ENCODE measurements at regions not wholly inside any gene's neighbourhood (a gene's known extent, or its start where the extent isn't known, plus 50 kb on each side); places are given as distances from the start of the nearest gene placed in this dataset.
"Not testable (repeated sequence)": the region's sequence is repeated elsewhere in the genome, so short reads cannot be mapped to it uniquely, and the experiment has no call there.

DNA sequence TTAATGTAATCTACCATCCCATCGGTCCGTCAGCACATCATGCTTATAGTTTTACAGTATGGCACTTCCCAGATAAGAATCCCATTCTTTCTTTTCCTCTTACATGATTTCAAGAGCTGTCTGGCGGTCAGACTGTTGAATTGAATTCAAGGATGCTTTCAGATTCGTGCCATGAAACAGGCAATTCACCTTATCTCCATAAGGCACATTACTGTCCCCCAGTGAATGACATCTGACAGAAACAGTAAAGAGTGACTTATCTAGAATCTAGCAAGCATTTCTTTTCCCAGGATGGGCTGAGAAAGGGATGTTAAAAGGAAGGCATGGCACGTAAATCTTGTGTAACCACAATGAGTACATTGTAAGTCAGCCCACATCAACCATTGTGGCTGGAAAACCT is 61.1 kb upstream of the SEM1 start:
- DNase-seq (ENCODE audit: low spot score), result no peak

DNA sequence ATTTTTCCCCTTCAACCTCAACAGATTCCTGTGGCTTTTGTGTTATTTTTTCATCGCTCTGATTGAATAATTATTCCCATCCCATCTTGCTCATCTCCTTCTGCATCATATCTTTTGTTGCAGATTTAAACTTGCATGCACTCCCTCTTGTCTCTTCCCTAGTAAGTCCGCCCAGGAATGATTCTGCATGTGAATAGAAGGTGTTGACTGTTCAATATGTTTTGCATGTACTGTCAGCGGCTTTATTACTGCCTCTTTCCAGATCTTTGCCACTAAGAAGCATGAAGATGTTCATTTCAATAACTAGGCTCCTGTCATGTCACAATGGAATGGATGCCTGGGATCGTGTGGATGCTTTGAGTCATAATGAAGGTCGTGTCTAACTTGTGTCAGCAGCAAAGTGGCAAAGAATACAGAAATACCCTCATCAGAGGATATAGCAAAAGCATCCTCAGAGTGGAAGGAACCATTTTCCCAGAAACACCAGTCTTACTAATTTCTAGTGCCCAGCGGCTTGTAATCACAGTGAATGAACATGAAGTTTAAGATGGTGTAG is 62.6 kb upstream of the SEM1 start:
- no peak for DNase-seq (ENCODE audit: low spot score)

DNA sequence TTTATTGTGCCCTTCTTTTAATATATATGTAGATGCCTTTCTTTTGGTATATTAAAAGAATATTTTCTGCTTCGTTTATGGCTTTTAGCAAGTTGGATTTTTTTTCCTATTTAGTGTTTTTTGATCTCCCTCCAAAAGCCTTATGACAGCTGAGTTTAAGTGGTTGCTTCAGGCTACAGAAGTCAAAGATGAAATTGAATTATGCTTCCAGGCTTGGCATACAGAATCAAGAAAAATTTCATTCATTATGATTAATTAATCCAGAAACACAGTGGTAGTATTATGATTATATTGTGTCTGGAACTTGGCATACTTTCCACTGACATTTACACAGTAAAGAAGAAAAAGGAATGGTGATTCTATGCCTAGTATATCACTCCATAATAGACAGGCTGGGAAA is 63.8 kb upstream of the SEM1 start:
- DNase-seq (ENCODE audit: low spot score), result no peak

DNA sequence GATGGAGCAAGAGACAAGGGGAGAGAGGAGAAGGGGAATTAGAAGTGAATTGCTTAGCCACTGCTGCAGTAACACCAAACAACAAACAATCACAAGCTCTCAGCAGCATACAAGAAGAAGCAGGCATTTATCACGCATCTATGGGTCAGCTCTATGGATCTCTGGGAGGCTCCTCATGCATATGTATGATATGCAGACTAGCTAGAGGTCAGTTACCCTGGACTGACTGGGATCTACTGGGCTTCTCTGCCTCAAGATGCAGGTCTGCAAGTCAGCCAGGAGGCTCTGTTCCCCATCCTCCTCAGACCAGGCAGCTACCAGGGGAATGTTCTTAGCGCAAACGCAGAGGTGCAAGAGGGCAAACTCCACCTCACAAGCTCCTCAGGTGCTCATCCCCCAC is 64.7 kb upstream of the SEM1 start:
- DNase-seq (ENCODE audit: low spot score), result no peak

DNA sequence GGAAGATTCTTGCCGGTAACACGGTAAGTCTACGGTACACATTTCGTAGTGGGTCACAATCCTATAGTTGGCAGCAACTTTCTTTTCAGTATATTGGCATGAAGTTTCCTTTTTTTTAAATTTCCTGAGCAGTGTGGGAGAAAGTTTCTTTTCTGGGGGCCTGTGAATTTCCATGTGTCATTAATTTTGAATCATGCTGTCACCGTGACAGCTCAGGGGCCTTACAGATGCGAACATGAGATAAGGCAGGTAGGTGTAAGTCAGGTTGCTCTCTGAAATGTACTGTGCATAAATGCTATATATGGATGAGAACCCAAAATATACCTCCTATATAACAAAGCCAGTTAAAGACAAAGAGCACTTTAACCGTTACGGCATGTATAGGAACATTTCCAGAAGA is 65.4 kb upstream of the SEM1 start:
- no peak for DNase-seq (ENCODE audit: low spot score)

DNA sequence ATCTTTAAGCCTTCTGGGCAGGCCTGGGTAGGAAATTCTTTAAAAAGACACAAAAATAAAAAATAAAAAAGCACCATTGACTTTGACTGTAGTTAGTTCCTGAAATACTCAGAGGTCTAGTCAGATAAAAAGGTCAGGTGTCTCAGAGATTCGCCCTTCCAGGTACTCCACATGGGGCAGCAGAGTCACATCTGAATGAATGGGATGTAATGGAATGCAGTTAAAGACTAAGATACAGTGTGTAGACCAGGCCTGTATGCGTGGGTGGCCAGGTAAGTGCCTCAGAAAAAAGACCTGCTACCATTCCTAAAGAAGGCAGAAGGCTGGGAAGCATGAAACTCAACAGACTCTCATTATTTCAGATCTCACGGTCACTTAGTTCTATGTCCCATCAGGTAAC is 68.6 kb upstream of the SEM1 start:
- no peak for DNase-seq (ENCODE audit: low spot score)

DNA sequence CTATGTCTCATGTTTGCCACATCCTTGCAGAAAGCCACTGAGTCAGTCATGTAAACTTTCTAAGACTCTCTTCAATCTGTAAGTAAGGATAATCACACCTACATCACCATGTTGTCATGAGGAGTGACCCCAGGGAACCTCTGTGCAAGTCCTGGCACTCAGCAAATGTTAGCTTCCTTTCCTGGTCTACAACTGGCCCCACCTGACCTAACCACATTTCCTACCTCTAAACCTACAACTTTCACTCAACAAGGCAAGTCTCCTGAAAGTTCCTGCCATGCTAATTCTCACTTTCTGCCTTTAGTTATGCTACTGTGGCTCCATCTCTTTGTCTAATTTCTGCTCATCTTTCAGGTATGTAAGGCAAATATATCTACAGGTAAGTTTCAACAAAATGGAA is 72.3 kb upstream of the SEM1 start:
- DNase-seq (ENCODE audit: low spot score), result no peak

DNA sequence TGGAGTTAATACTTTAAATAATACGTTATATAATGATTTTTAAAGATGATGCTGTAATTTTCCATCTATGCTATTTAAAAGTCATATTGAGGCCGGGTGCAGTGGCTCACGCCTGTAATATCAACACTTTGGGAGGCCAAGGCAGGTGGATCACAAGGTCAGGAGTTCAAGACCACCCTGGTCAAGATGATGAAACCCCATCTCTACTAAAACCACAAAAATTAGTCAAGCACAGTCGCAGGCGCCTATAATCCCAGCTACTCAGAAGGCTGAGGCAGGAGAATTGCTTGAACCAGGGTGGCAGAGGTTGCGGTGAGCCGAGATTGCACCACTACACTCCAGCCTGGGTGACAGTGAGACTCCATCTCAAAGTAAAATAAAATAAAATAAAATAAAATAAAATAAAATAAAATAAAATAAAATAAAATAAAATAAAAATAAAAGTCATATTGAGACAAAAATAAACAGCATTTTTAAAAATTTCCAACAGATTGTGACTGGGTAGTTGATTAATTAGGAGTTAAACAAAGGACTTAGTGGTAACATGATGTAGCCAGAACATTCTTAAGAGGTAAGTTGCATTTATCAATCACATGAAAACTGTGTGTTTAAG is 73.1 kb upstream of the SEM1 start:
- not testable (repeated sequence) for DNase-seq (ENCODE audit: low spot score)

DNA sequence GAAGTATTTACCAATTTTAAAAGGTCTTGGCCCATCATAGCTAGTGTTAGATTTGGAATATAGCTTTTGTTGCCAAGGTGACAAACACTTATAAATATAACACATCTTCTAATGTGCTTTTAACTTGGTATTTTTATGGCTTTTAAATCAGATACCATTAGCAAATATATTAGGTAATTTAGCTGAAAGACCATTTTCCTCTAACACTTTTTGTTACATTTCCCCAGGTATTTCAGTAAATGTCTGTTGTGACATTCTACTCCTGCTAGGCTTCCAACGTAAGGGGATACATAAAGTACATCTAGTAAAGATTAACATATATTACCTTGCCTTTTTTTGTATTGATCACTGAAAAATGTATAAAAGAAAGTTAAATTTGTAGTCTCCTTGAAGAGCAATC is 75.0 kb upstream of the SEM1 start:
- DNase-seq (ENCODE audit: low spot score), result no peak

DNA sequence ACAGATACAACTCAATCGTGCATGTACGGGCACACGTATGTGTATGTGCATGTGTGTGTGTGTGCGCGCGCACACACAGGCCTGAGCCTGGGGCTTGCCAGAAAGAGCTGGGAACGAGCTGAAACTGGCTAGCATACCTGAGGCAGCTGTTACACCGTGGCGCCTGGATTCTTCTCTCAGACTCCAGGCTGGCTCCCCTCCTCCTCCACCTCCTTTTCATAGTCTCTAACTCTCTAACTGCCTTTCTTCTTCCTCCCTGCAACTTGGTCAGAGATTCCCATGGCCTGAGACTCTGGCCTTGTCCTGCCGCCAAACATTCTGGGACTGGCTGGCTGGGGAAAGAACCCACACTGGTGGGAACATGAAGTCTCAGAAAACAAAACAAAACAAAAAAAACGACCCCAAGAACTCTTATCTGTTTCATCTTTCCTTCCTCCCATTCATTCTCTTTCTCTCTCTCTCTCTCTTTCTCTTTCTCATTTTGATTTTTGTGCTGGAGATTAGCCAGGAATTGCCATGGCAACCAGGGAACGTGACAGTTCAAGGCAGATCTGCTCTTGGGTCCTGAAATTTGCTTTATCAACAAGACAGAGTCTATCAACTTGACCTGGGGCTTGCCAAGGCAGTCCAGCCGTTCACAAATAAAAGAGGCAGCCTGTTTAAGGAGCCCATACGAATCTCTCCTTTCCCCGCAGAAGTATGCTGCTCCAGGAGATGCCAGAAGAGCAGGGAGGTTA is 76.8 kb upstream of the SEM1 start:
- no peak for DNase-seq (ENCODE audit: low spot score)

DNA sequence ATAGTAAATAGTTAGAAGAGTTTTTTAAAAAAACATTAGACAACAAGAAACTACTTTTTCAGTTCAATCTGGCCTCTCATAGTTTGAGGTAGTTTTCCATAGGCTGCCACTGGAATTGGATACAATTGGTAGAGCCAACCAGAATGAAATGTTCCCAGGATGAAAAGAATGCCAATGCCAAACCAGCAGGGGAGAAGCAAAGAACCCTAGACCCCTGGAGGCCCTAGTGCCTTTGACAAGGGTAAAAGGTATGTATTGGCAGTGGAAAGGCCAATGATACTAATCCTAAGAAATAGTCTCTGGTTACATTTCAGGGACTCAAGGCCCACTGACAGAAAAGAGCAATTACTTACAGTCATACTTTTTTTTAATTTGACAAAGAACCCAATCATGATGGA is 77.4 kb upstream of the SEM1 start:
- no peak for DNase-seq (ENCODE audit: low spot score)

DNA sequence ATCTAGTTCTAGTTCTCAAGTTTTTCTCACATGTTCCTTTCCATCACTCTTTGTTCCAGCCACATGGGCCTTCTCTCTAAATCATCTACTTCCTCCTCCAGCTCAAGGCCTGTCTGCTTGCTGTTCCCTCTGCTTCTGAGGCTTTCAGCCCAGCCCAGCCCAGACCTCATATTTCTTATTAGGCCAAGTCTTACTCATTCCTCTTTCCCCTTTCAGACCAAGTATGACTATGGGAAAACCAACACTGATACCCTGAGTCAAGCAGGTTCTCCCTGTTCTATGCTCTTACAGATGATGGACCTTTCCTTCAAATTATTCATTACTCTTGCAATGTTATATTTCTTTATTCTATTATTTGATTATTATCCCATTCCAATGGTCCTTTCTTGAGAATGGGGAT is 80.3 kb upstream of the SEM1 start:
- no peak for DNase-seq (ENCODE audit: low spot score)

DNA sequence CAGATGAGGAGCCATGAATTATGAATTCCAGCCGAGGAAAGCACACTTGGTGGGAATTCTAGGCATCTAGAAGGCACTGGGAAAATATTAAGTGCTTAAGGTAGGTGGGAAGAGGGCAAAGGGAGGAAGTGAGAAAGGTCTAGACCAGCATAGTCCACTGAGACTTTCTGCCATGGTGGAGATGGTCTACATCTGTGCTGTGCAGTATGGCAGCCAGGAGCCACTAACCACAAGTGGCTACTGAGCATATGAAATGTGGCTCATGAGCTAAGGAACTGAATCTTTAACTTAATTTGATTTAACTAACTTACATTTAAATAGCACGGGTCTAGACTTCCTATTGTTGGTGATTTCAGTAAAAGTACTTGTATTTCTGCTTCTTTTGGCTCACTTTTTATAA is 82.5 kb upstream of the SEM1 start:
- DNase-seq (ENCODE audit: low spot score), result no peak

DNA sequence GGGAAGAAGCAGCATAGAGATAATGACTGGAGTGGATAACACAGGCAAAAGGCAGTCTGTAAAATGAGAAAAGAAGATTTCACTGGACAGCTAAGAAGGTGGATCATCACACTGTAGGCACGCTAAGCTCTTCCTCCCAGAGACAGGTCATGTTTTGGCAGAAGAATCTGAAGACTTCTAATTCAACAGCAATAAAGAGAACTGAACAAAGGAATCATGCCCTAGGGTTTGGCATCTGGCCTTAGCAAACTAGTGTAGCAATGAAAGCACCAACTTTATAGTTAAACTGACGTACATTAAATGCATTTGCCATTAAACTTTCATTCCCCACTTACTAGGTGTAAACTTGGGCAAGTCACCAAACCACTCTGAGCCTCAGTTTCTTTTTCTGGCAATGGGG is 84.4 kb upstream of the SEM1 start:
- DNase-seq (ENCODE audit: low spot score), result no peak

DNA sequence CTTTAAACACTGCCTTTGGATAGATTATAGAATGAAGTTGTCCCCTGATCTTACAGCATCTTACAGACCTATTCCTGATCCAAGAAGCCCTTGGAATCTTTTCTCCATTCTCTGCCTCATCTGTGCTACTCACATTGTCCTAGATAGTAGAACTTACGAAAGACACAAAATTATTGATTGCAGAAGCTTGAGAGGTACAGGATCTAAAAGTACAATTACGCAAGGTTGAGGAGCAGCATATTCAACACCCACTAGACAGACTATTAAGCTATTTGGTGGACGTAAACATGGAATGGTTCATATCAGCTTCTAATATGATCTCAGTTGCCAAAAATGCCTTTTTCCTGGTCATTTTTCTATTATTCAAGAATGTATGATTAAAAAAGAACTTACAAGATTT is 90.5 kb upstream of the SEM1 start:
- DNase-seq (ENCODE audit: low spot score), result no peak

DNA sequence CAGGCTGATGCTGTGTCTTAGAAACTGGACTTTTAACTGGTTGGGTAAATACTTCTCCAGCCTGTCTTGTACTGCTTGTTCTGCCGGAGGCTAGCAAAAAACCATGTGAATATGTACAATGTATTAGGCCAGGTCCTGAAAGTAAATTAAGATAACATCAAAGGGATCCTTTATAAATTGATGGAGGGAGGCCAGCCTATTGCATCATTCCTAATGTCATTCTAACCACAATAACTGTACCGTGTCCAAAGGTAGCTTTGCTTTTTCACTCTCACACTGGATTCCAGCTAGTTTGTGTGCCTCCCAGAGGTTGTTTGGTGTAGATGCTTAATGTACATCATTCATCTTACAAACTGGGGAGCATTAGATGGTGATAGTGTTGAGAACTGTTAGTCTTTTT is 91.2 kb upstream of the SEM1 start:
- DNase-seq (ENCODE audit: low spot score), result no peak

DNA sequence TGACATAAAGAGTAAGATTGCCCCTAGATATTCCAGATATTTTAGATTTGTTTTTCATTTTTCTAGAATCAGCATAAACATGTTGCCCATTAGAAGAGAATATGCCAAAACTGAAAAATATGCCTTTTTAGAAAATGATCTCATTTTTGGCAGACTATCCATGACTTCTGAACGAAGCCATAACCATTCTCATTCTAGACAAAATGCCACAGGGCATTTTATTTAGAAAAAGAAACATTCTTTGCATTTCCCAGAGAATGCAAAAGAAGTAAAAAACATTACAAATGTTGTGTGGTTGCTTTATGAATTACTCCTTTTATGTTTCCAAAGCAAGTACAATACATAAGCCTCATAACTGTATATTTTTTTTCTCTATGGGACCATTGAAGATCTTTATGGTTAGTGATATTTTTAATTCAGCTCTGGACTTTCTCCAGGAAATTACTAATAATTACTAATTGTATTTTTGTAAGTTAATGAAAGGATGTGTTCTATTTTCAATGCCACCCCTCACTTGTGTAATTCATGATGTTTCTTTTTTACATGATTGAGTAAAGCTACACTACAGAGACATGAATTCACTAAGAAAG is 109.6 kb upstream of the SEM1 start:
- DNase-seq (ENCODE audit: low spot score), result no peak

DNA sequence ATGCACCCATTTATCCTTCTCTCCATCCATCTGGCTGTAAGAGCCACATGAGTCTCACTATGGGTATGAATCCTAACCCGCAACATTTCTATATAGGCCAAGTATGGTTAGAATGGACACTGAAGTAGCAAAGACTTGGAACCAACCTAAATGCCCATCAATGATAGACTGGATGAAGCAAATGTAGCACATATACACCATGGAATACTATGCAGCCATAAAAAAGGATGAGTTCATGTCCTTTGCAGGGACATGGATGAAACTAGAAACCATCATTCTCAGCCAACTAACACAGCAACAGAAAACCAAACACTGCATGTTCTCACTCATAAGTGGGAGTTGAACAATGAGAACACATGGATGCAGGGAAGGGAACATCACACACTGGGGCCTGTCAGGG is 111.5 kb upstream of the SEM1 start:
- DNase-seq (ENCODE audit: low spot score), result not testable (repeated sequence)

DNA sequence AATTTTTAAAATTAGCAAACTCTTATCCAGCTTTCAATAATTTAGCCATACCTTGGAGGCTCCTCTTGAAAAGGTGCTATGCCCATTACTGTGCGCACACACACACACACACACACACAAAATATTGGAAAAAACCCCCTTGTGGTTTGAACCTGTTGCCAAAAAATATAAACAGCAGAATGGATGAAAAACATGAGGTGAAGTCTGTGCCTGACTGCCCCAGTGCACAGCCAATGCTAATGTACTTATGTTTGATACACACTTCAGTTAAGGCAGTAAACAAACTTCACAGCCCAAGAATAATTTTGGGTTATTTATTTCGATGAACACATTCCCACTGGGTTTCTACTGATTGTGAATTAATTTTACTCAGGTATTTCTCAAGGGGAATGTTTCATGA is 113.2 kb upstream of the SEM1 start:
- no peak for DNase-seq (ENCODE audit: low spot score)

DNA sequence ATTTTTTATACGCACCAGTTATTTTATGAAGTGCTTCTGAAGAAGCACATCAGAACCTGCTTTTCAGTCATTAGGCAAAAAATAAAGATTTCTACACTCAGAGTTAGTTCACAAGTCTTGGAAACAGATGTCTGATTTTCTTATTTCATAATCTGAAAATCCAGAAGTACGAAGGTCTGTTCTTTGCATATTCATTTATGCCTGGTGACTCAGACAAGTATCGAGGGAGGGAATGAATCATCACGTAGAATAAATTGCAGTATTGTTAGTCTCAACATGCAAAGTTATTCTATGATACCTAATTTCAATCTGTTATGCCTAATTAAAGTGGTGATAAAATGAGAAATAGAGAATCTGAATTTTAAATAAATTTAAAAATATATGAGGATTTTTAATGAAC is 113.6 kb upstream of the SEM1 start:
- peak; percentile 50 for DNase-seq (ENCODE audit: low spot score)

DNA sequence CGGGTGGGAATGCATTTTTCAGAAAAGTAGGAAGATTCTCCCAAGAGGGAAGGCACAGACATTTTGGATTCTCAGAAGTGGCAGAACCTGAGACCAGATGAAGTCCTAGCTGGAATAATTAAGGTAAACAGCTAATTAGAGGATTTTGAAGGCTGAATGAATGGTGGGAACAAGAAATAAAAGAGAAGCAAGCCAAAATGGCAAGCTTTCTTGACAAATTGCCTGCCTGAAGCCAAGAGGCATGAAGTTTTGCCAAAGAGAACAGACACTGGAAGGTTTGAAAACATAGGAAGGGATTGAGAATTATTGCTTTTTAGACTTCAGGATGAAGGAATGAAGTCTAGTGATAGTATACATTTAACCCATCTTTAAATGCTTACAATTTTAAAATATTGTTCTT is 115.0 kb upstream of the SEM1 start:
- no peak for DNase-seq (ENCODE audit: low spot score)

DNA sequence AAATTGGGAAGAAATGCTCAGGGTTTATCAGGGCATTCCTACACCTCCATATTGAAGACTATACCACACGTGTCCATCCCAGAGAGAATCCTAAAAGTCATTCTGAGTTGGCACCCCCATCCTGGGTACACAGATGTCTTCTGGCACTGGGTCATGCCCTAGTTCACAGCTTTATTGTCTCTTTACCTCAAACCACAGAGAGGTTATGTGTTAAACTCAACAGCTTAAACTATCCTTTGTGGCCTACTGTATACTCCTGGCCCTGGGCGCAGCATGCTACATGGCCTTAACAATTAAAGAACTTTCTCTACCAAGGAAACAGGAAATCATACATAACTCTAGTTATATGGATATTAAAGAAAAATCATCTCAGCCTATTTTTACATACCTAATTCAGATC is 115.6 kb upstream of the SEM1 start:
- no peak for DNase-seq (ENCODE audit: low spot score)

DNA sequence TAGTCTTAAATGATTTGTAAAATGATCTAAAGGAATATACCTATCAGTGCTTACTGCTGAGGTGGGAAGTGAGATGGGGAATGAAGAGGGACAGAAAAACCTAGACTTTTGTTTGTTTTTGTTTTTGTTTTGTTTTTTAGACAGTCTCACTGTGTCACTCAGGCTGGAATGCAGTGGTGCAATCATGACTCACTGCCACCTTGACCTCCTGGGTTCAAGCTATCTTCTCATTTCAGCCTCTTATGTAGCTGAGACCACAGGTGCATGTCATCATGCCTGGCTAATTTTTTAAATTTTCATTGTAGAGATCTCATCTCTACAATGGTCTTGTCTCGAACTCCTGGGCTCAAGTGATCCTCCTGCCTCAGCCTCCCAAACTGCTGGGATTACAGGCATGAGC is 116.4 kb upstream of the SEM1 start:
- no peak for DNase-seq (ENCODE audit: low spot score)

DNA sequence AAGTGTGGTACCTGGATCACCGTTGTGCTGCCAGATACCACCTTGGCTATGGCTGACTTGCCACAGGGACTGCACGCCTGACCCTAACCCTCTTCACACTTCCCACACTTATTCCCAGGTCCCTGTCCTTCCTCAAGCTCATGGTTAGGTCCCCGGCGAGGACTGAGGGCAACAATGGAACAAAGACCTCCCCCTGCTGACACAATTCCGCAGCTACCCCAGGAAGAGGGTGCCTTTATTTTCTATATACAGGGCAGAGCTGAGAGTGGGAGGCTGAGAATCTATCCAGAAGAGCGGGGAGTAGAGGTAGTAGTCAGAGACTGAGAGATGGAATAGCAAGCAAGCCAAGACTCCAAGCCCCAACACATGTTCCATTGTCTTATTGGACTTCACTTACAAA is 118.1 kb upstream of the SEM1 start:
- DNase-seq (ENCODE audit: low spot score), result no peak
